ENCODE measurements at regions not wholly inside any gene's neighbourhood (a gene's known extent, or its start where the extent isn't known, plus 50 kb on each side); places are given as distances from the start of the nearest gene placed in this dataset.

DNA sequence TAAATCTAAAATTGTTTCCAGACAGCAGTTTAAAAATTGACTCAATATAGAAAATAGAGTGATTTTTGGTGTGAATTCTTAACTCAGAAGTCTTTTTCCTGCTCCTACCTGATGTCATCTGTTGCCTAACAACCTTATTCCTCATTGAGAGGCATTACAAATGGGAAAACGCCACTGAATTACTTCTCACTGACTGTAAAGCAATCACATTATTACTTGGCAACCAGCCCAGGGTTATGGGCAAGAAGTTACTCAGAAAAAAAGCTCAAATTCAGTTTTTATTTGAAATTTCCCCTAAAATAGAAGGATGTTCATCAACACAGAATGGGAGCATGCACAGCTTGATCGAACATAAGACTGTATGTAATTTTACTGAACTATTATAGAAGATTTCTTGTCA lies 201.8 kb upstream of the GULP1 start:
- intact Hi-C loops (cut with micrococcal nuclease), result no loop called here
- no peak overlapping the region for H3K4me3 ChIP-seq (ENCODE audit: low read length)
- H3K9me3 ChIP-seq (ENCODE audit: low read length), result no peaks in the 10 kb centered on the region
- ATAC-seq (no peak), DNase-seq (no peak)
- ChIA-PET POLR2A (ENCODE audit: unreplicated experiment) (no interaction called here), CTCF (no interaction called here)
- H2AFZ ChIP-seq (ENCODE audit: low read length), result no peak overlapping the region
- H3K27me3 ChIP-seq (ENCODE audit: low read length), result no peaks in the 10 kb centered on the region
- TF ChIP-seq EZH2 (IDR thresholded peaks at IDR 0.05; ENCODE audit: low read length, unreplicated experiment), result no peak
- no peak for TF ChIP-seq EZH2phosphoT487 (IDR thresholded peaks at IDR 0.05; ENCODE audit: borderline replicate concordance, low read length)
- TF ChIP-seq, protein P1, sequence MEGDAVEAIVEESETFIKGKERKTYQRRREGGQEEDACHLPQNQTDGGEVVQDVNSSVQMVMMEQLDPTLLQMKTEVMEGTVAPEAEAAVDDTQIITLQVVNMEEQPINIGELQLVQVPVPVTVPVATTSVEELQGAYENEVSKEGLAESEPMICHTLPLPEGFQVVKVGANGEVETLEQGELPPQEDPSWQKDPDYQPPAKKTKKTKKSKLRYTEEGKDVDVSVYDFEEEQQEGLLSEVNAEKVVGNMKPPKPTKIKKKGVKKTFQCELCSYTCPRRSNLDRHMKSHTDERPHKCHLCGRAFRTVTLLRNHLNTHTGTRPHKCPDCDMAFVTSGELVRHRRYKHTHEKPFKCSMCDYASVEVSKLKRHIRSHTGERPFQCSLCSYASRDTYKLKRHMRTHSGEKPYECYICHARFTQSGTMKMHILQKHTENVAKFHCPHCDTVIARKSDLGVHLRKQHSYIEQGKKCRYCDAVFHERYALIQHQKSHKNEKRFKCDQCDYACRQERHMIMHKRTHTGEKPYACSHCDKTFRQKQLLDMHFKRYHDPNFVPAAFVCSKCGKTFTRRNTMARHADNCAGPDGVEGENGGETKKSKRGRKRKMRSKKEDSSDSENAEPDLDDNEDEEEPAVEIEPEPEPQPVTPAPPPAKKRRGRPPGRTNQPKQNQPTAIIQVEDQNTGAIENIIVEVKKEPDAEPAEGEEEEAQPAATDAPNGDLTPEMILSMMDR (conservative IDR thresholded peaks at IDR 0.05; ENCODE audit: low read depth, low read length), result no peak
- no peak overlapping the region for H3K9ac ChIP-seq (ENCODE audit: low read length)
- H3F3A ChIP-seq (ENCODE audit: low read length, unreplicated experiment), result no peaks in the 10 kb centered on the region
- no peaks in the 10 kb centered on the region for H3K9me2 ChIP-seq (replicated peaks; ENCODE audit: low read length)
- no TSS peak for BruUV-seq (replicated peaks)
- no peaks in the 10 kb centered on the region for H3K79me2 ChIP-seq (ENCODE audit: low read length)
- no peak overlapping the region for H3K4me2 ChIP-seq (ENCODE audit: low read length)
- no peaks in the 10 kb centered on the region for H3K4me1 ChIP-seq (ENCODE audit: insufficient read depth, low read length)
- H3K27ac ChIP-seq (ENCODE audit: low read length), result no peak overlapping the region
- H4K20me1 ChIP-seq (ENCODE audit: low read length), result no peaks in the 10 kb centered on the region
- no peaks in the 10 kb centered on the region for H3K36me3 ChIP-seq (ENCODE audit: low read depth, low read length)

DNA sequence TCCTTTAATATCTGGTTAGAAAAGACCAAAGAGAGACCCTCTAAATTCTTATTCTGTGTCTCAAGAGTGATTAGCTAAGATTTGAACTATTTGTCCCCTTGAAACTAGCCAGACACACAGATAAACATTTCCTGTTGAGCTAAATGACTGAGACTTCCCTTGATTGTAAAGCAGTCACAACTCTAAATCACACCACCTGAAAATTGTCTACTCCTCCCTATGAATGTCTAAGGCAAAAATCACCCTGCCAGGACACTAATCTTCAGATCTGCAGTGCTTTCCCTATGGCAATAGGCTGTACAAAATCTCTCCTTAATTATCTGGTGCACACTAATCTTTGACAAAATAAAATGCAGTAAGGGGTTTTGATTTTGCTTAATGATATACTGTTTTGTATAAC lies 200.5 kb upstream of the GULP1 start:
- no peaks in the 10 kb centered on the region for H3K79me2 ChIP-seq (ENCODE audit: low read length)
- ChIA-PET POLR2A (ENCODE audit: unreplicated experiment) (no interaction called here), CTCF (no interaction called here)
- H3K4me1 ChIP-seq (ENCODE audit: insufficient read depth, low read length), result no peaks in the 10 kb centered on the region
- intact Hi-C loops (cut with micrococcal nuclease), result no loop called here
- H3K36me3 ChIP-seq (ENCODE audit: low read depth, low read length), result no peaks in the 10 kb centered on the region
- H3K27me3 ChIP-seq (ENCODE audit: low read length), result no peaks in the 10 kb centered on the region
- H3K4me3 ChIP-seq (ENCODE audit: low read length), result no peak overlapping the region
- H3F3A ChIP-seq (ENCODE audit: low read length, unreplicated experiment), result no peaks in the 10 kb centered on the region
- H2AFZ ChIP-seq (ENCODE audit: low read length), result no peak overlapping the region
- H3K27ac ChIP-seq (ENCODE audit: low read length), result no peak overlapping the region
- ATAC-seq (no peak), DNase-seq (no peak)
- H4K20me1 ChIP-seq (ENCODE audit: low read length), result no peaks in the 10 kb centered on the region
- no peak overlapping the region for H3K9ac ChIP-seq (ENCODE audit: low read length)
- H3K4me2 ChIP-seq (ENCODE audit: low read length), result no peak overlapping the region
- no peaks in the 10 kb centered on the region for H3K9me2 ChIP-seq (replicated peaks; ENCODE audit: low read length)
- BruUV-seq (replicated peaks), result no TSS peak
- H3K9me3 ChIP-seq (ENCODE audit: low read length), result no peaks in the 10 kb centered on the region
- TF ChIP-seq EZH2 (IDR thresholded peaks at IDR 0.05; ENCODE audit: low read length, unreplicated experiment) (no peak), EZH2phosphoT487 (IDR thresholded peaks at IDR 0.05; ENCODE audit: borderline replicate concordance, low read length) (no peak)
- TF ChIP-seq, protein P1 (conservative IDR thresholded peaks at IDR 0.05; ENCODE audit: low read depth, low read length), result no peak

DNA sequence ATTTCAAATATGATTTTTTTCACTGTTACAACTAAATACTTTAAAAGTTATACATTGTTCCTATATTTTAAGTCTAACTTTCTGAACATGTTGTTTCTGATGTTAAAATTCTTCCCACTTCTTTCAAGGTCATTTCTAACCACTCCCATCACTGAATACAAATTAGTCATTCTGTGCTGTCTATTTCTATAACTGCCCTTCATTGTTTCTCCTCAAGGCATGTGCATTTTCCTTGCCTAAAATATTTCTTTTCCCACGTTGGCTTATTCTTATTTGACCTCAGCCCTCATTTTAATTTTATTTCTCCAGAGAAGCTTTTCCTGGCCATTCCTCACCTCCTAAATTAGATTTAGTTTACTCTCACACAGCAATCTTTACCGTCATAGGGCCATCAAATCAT lies 198.9 kb upstream of the GULP1 start:
- Histone ChIP-seq H3K9ac (ENCODE audit: low read length) (no peak overlapping the region), H3K4me1 (ENCODE audit: insufficient read depth, low read length) (no peaks in the 10 kb centered on the region), H3F3A (ENCODE audit: low read length, unreplicated experiment) (no peaks in the 10 kb centered on the region), H3K27me3 (ENCODE audit: low read length) (no peaks in the 10 kb centered on the region), H3K9me3 (ENCODE audit: low read length) (no peaks in the 10 kb centered on the region), H3K4me2 (ENCODE audit: low read length) (no peak overlapping the region), H3K9me2 (replicated peaks; ENCODE audit: low read length) (no peaks in the 10 kb centered on the region), H2AFZ (ENCODE audit: low read length) (no peak overlapping the region), H3K4me3 (ENCODE audit: low read length) (no peak overlapping the region), H4K20me1 (ENCODE audit: low read length) (no peaks in the 10 kb centered on the region), H3K79me2 (ENCODE audit: low read length) (no peaks in the 10 kb centered on the region), H3K36me3 (ENCODE audit: low read depth, low read length) (no peaks in the 10 kb centered on the region), H3K27ac (ENCODE audit: low read length) (no peak overlapping the region)
- CTCF ChIA-PET, result no interaction called here
- BruUV-seq (replicated peaks), result no TSS peak
- POLR2A ChIA-PET (ENCODE audit: unreplicated experiment), result no interaction called here
- no peak for DNase-seq
- TF ChIP-seq, protein P1 (conservative IDR thresholded peaks at IDR 0.05; ENCODE audit: low read depth, low read length), result no peak
- TF ChIP-seq EZH2 (IDR thresholded peaks at IDR 0.05; ENCODE audit: low read length, unreplicated experiment), result no peak
- no peak for TF ChIP-seq EZH2phosphoT487 (IDR thresholded peaks at IDR 0.05; ENCODE audit: borderline replicate concordance, low read length)
- ATAC-seq, result no peak
- intact Hi-C loops (cut with micrococcal nuclease), result no loop called here

All from PC-3 (cell line).